Stromal cell of bone marrow (primary cell): ENCODE measurements at regions not wholly inside any gene's neighbourhood (a gene's known extent, or its start where the extent isn't known, plus 50 kb on each side); places are given as distances from the start of the nearest gene placed in this dataset.

ENCODE experiments used
- DNase-seq: peaks from one replicate; pipeline ENCODE4 v3.0.0-alpha.2; 2012; ENCODE audit warnings: low read depth

GRCh38 chr19:27936139-27936538 is 1276.8 kb downstream of the UQCRFS1 start:
- DNase-seq: no peak

- no peak for DNase-seq
Observed at GRCh38 chr19:27935669-27936068, 1277.3 kb downstream of the UQCRFS1 start.

DNA sequence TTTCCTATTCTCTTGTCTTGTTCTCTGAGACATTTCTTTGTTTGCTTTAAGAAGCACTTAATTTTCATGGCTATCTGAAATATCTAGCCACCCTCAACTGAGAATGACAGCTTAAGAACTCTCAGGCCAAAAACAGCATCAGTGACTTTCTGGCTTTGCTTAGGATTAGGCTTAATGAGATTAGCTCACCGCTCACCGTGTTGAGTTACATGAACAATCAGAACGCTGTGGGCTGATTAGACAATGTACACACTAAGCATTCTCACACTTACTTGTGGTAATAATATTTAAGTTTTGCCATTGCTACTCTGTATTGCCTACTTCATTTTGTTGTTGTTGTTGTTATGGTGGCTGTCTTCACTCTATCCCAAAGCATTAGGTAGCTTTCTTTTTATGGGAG is 1283.6 kb downstream of the UQCRFS1 start:
- DNase-seq: no peak

DNA sequence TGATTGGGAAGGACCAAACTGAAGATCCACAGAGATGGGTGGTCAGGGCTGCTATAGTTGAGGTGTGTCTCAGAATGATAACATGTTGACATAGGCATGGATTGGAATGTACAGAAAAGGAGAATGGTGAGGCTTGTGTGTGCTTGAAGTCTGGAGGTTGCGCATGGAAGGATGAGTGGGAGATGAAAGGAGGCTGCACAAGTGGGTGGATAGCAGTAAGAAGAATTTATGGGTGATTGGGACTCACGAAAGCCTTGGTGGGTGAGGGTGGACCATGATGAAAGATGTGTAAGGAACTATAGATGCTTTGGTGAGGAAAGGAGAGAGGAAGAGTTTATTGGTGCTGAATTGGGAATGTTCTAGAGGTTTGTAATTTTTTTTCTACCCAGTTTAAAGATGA is 1287.7 kb downstream of the UQCRFS1 start:
- no peak for DNase-seq

- DNase-seq: no peak
Observed at GRCh38 chr19:27922970-27923369, 1290.0 kb downstream of the UQCRFS1 start.

GRCh38 chr19:27920774-27921173 is 1292.2 kb downstream of the UQCRFS1 start:
- no peak for DNase-seq

GRCh38 chr19:27918818-27919217 is 1294.1 kb downstream of the UQCRFS1 start:
- DNase-seq: no peak

GRCh38 chr19:27911122-27911898 is 1301.6 kb downstream of the UQCRFS1 start:
- DNase-seq: no peak

- no peak for DNase-seq
Observed at GRCh38 chr19:27909861-27910260, 1303.1 kb downstream of the UQCRFS1 start.

DNA sequence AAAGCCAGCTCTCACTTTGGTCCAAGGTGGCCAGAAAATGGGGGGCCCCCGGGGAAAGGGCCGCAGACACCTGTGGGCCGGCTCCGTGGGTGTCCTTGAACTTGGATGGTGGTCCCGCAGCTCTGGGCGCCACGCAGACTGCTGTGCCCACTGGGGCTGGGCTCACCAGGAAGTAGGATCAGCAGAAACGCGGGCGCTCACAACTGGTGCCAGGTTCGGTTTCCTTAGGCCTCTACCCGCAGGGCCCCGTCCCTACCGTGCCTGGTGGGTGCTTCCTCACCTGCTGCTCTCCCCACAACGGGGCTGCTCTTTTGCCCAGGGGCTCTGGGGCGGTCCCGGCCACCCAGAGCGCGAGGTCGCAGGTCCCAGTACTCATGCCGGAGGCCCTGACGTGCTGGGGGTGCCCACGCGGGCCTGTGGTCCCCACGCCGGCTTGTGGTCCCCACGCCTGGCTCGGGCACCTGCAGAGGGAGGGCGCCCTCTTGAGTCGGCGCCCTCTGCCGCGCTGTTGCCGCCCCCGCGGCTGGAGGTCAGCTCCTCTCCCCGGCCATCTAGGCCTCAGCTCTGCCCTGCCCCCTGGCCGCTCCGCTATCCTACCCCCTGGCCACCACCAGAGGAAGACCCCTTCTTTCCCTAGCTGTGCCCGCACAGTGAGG is 1303.6 kb downstream of the UQCRFS1 start:
- DNase-seq: no peak

- no peak for DNase-seq
Observed at GRCh38 chr19:27906081-27906480, 1306.9 kb downstream of the UQCRFS1 start.

DNA sequence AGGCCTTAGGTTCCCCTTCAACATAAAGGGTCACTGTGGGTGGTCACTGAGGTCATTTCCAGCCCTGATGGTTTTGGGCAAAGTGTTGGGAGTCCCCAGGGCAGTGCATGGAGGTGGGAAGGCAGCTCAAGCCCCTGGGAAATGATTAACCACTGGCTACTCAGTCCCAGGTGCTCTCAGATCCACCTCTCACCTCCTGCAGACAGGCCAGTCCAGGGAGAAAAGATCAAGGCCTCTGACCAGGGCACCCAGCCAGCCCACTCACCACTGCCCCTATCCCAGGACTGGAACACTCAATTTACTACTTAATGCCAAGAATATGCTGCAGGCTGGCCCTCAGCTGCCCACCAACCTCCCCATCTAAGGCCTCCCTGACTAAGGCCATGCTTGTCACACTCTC is 1307.9 kb downstream of the UQCRFS1 start:
- no peak for DNase-seq

DNA sequence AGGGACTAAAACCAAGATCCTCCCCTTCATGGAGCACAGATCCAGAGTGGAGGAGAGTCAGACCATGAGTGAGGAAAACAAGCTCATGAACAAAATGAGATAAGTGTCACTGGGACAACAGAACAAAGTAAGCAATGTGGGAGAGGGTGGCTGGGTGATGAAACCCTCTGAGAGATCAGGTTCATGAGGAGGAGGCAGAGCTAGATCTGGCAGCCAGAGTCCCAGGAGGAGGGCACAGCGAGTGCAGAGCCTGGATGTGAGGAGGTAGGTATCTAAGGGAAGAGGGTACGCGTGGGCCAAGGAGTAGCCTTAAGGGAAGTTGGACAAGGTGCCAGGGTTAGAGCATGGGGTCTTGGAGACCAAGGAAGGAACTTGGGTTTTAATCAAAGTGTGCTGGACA is 1311.9 kb downstream of the UQCRFS1 start:
- DNase-seq: no peak

- DNase-seq: no peak
Observed at GRCh38 chr19:27896091-27896490, 1316.9 kb downstream of the UQCRFS1 start.

GRCh38 chr19:27894906-27895754 is 1317.8 kb downstream of the UQCRFS1 start:
- DNase-seq: no peak

GRCh38 chr19:27892500-27892899 is 1320.5 kb downstream of the UQCRFS1 start:
- no peak for DNase-seq

GRCh38 chr19:27891411-27891810 is 1321.5 kb downstream of the UQCRFS1 start:
- no peak for DNase-seq

DNA sequence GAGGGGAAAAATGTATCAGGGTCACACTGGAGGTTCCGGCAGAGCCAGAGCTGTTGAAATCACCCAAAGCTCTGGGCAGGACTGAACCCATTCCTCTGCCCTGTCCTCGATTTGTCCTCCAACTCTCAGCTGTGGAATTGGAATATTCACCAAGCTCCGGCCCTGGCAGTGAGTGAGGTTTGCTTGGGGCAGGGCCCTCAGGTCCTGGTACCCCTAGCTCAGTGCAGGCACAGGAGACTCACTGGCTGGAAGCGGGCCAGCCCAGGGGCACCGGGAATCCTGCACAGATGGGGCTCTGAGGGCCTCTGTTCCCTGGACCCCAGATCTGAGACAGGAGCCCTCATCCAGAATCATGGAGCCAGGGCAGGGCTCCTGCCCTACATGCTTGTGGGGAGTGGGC is 1322.3 kb downstream of the UQCRFS1 start:
- DNase-seq: no peak

DNA sequence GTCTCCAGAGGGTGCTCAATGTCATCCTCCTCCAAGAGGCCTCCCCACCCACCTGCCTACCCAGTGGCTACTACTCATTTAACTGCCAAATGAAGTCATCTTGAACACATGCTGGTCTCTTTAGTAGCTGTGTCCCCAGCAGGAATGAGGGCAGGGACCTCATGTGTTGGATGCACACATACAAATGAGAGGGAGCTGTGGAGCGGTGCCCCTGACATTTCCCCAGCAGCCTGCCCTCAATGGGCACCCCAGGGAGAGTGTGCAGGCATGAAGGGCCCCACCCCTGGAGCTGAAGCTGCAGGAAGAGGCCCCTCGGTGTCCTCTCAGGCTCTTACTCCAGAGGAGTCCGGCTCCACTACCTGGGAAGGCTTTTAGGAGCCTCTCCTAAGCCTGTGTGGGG is 1322.7 kb downstream of the UQCRFS1 start:
- DNase-seq: no peak

GRCh38 chr19:27889156-27889555 is 1323.8 kb downstream of the UQCRFS1 start:
- no peak for DNase-seq

DNA sequence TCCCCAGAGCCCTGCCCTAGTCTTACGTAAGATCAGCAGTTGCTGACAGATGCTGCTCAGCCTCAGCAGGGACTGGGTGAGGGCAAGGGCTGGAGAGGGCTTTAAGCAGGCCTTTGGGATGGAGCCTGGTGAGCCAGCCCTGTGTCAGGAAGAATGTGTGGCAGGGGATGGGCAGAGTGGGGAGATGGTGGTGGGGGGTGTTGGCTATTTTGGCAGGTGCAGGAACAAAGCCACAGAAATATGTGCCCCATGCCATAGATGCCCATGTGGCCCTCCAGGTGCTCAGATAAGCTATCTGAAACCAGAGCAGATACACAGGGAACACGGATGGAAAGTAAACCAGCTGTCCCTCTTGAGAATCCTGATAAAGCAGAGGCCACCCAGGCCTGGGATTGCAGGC is 1325.0 kb downstream of the UQCRFS1 start:
- DNase-seq: no peak

DNA sequence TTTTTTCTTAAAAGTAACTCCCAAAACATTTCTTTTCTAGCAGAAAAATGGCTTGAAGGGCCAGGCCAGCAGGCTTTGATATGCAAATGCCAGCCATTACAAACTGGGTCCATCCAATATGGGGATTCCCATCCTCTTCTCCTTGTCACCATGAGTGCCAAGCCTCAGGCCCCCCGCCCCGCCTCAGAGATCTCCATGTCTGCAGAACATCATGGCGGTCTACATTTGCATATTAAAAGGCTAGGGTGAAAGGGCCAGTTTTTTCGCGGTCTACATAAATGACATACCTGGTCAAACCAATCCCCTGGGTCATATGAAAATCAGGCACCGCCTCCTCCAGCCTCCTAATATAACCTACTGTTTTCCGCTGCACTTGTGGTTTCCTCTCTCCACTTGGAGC is 1327.6 kb downstream of the UQCRFS1 start:
- no peak for DNase-seq

GRCh38 chr19:27884376-27884775 is 1328.6 kb downstream of the UQCRFS1 start:
- DNase-seq: no peak
